ENCODE measurements at regions not wholly inside any gene's neighbourhood (a gene's known extent, or its start where the extent isn't known, plus 50 kb on each side); places are given as distances from the start of the nearest gene placed in this dataset.

DNA sequence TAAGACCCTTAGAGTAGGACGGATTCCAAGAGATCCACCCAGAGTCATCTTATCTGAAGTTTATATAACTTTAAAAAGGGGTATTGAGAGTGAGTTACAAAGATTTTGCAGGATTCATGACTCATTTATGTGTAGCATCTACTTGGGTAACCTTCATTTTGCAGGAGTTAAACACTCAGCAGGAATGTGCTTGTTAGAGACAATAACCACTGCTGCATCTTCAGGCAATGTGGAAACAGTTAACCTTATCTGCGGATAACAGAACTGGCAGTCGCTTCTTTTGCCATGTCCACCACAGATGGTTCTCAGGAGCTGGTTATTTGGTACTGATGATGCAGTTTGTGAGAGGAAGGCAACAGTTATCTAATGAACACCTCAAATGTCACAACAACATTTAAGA is 417.9 kb upstream of the DDI1 start:
- ChIA-PET POLR2A (no interaction called here), CTCF (interaction anchor here (0.6 to 1.3 kb wide), 2 partner anchors 23 to 394 kb away, joined by 3 to 4 read pairs; no protein-coding TSS in a partner anchor)
- no peaks in the 10 kb centered on the region for H3K9me3 ChIP-seq (ENCODE audit: control insufficient read depth, insufficient read depth, low read depth, low read length)
- no peak overlapping the region for H3K27ac ChIP-seq (ENCODE audit: extremely low read depth, low read depth, low read length)
- no peaks in the 10 kb centered on the region for H3K36me3 ChIP-seq (ENCODE audit: control insufficient read depth in 2 of 2, insufficient read depth in 1 of 2, low read length in 2 of 2)
- no peaks in the 10 kb centered on the region for H3K4me1 ChIP-seq (ENCODE audit: control insufficient read depth, insufficient read depth, low read length)
- TF ChIP-seq, protein P1, sequence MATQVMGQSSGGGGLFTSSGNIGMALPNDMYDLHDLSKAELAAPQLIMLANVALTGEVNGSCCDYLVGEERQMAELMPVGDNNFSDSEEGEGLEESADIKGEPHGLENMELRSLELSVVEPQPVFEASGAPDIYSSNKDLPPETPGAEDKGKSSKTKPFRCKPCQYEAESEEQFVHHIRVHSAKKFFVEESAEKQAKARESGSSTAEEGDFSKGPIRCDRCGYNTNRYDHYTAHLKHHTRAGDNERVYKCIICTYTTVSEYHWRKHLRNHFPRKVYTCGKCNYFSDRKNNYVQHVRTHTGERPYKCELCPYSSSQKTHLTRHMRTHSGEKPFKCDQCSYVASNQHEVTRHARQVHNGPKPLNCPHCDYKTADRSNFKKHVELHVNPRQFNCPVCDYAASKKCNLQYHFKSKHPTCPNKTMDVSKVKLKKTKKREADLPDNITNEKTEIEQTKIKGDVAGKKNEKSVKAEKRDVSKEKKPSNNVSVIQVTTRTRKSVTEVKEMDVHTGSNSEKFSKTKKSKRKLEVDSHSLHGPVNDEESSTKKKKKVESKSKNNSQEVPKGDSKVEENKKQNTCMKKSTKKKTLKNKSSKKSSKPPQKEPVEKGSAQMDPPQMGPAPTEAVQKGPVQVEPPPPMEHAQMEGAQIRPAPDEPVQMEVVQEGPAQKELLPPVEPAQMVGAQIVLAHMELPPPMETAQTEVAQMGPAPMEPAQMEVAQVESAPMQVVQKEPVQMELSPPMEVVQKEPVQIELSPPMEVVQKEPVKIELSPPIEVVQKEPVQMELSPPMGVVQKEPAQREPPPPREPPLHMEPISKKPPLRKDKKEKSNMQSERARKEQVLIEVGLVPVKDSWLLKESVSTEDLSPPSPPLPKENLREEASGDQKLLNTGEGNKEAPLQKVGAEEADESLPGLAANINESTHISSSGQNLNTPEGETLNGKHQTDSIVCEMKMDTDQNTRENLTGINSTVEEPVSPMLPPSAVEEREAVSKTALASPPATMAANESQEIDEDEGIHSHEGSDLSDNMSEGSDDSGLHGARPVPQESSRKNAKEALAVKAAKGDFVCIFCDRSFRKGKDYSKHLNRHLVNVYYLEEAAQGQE (tag by site-specific recombination; IDR thresholded peaks at IDR 0.05), result no peak
- no peak overlapping the region for H3K4me3 ChIP-seq (ENCODE audit: low read depth, low read length)

- H3K36me3 ChIP-seq (ENCODE audit: control insufficient read depth in 2 of 2, insufficient read depth in 1 of 2, low read length in 2 of 2), result no peaks in the 10 kb centered on the region
- ChIA-PET POLR2A (no interaction called here), CTCF (interaction anchor here (0.7 to 1.7 kb wide), 4 partner anchors 16 to 62 kb away, joined by 3 to 4 read pairs (median 4); no protein-coding TSS in a partner anchor)
- no peak overlapping the region for H3K4me3 ChIP-seq (ENCODE audit: low read depth, low read length)
- no peaks in the 10 kb centered on the region for H3K4me1 ChIP-seq (ENCODE audit: control insufficient read depth, insufficient read depth, low read length)
- H3K9me3 ChIP-seq (ENCODE audit: control insufficient read depth, insufficient read depth, low read depth, low read length), result no peaks in the 10 kb centered on the region
- H3K27ac ChIP-seq (ENCODE audit: extremely low read depth, low read depth, low read length), result no peak overlapping the region
- TF ChIP-seq ZNF391 (tag by site-specific recombination; IDR thresholded peaks at IDR 0.05; ENCODE audit: borderline replicate concordance, low read depth) (no peak), ZBTB44 (tag by site-specific recombination; IDR thresholded peaks at IDR 0.05) (no peak), ZNF211 (tag by site-specific recombination; IDR thresholded peaks at IDR 0.05; ENCODE audit: low read depth) (no peak), ZNF654 (tag by site-specific recombination; IDR thresholded peaks at IDR 0.05; ENCODE audit: low read depth) (peak; percentile 12; the same call in 1 of the 2 replicates), ZNF26 (tag by site-specific recombination; IDR thresholded peaks at IDR 0.05) (no peak), ZNF394 (tag by site-specific recombination; IDR thresholded peaks at IDR 0.05; ENCODE audit: borderline replicate concordance) (no peak), ZNF621 (tag by site-specific recombination; IDR thresholded peaks at IDR 0.05) (no peak), ZNF555 (tag by site-specific recombination; conservative IDR thresholded peaks at IDR 0.05) (no peak)
These were observed 417.0 kb upstream of the DDI1 start for GRCh38 chr11:103619480-103619879.

GRCh38 chr11:103619938-103620337 is 416.5 kb upstream of the DDI1 start:
- CTCF ChIA-PET, result interaction anchor here (0.7 to 1.7 kb wide), 6 partner anchors 8 to 293 kb away, joined by 3 to 4 read pairs (median 3); no protein-coding TSS in a partner anchor
- Histone ChIP-seq H3K27ac (ENCODE audit: extremely low read depth, low read depth, low read length) (no peak overlapping the region), H3K4me3 (ENCODE audit: low read depth, low read length) (no peak overlapping the region), H3K9me3 (ENCODE audit: control insufficient read depth, insufficient read depth, low read depth, low read length) (no peaks in the 10 kb centered on the region), H3K4me1 (ENCODE audit: control insufficient read depth, insufficient read depth, low read length) (no peaks in the 10 kb centered on the region), H3K36me3 (ENCODE audit: control insufficient read depth in 2 of 2, insufficient read depth in 1 of 2, low read length in 2 of 2) (no peaks in the 10 kb centered on the region)
- POLR2A ChIA-PET, result no interaction called here
- TF ChIP-seq YY2 (tag by site-specific recombination; IDR thresholded peaks at IDR 0.05), result no peak
- TF ChIP-seq, protein P2, sequence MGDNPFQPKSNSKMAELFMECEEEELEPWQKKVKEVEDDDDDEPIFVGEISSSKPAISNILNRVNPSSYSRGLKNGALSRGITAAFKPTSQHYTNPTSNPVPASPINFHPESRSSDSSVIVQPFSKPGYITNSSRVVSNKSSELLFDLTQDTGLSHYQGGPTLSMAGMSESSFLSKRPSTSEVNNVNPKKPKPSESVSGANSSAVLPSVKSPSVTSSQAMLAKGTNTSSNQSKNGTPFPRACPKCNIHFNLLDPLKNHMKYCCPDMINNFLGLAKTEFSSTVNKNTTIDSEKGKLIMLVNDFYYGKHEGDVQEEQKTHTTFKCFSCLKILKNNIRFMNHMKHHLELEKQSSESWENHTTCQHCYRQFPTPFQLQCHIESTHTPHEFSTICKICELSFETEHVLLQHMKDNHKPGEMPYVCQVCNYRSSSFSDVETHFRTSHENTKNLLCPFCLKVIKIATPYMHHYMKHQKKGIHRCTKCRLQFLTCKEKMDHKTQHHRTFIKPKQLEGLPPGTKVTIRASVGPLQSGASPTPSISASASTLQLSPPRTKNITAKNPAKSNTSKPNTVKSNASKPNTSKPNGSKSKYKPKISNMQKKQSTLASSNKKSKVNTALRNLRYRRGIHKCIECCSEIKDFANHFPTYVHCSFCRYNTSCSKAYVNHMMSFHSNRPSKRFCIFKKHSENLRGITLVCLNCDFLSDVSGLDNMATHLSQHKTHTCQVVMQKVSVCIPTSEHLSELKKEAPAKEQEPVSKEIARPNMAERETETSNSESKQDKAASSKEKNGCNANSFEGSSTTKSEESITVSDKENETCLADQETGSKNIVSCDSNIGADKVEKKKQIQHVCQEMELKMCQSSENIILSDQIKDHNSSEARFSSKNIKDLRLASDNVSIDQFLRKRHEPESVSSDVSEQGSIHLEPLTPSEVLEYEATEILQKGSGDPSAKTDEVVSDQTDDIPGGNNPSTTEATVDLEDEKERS (tag by site-specific recombination; IDR thresholded peaks at IDR 0.05), result no peak
- TF ChIP-seq, protein P1 (tag by site-specific recombination; IDR thresholded peaks at IDR 0.05), result no peak
- TF ChIP-seq BCL11B (tag by site-specific recombination; IDR thresholded peaks at IDR 0.05; ENCODE audit: low read depth), result no peak
- TF ChIP-seq ZBTB20 (tag by site-specific recombination; IDR thresholded peaks at IDR 0.05), result no peak
- no peak for TF ChIP-seq ZNF223 (tag by site-specific recombination; IDR thresholded peaks at IDR 0.05)
- no peak for TF ChIP-seq INSM2 (tag by site-specific recombination; IDR thresholded peaks at IDR 0.05)

Measured in HEK293 (cell line).